B cell (primary cell): ENCODE measurements at regions not wholly inside any gene's neighbourhood (a gene's known extent, or its start where the extent isn't known, plus 50 kb on each side); places are given as distances from the start of the nearest gene placed in this dataset.

Experiments used
- ATAC-seq: fragments of 200-7000 bp; cut with Tn5 transposase; one replicate; pipeline ENCODE4 v1.10.0; 2021; ENCODE audit warnings: low read depth, mild to moderate bottlenecking, moderate number of reproducible peaks, moderate library complexity
- CTCF ChIA-PET: fragments of 350-600 bp; sonication (Branson Sonifier 250); formaldehyde crosslinking; loops from one replicate; lab custom pipeline; 2021; ENCODE audit warnings: antibody characterized with exemption, inconsistent platforms; lab: Charles Lee
- POLR2A ChIA-PET: fragments of 350-600 bp; sonication (Branson Sonifier 250); formaldehyde crosslinking; loops from one replicate; lab custom pipeline; 2021; ENCODE audit warnings: antibody characterized with exemption; lab: Charles Lee
- DNase-seq: peaks from one replicate; pipeline ENCODE4 v3.0.0; 2013
- H2AFZ ChIP-seq: 2 replicates; pipeline ENCODE4 v1.6.1; 2012; ENCODE audit warnings: mild to moderate bottlenecking, low read depth, low read length; ENCODE audit not compliant: insufficient read depth, poor library complexity, severe bottlenecking
- H3K27ac ChIP-seq, 2 donors: 1 replicate in 1 of 2; 2 replicates in 1 of 2; pipeline ENCODE4 v1.5.1; 2012 to 2013; ENCODE audit warnings: low read length in 2 of 2, mild to moderate bottlenecking in 2 of 2, moderate library complexity in 1 of 2
- H3K27me3 ChIP-seq, 4 experiments: fragments of 200-600 bp in 1 of 4; sonication (generic) in 1 of 4; replicated peaks in 1 of 4; 1 replicate in 2 of 4; 2 replicates in 2 of 4; pipeline versions ENCODE4 v1.6.1 to v1.7.0; 2013 to 2016; ENCODE audit warnings: low read length in 3 of 4, mild to moderate bottlenecking in 2 of 4, mixed read lengths in 1 of 4, moderate library complexity in 1 of 4; ENCODE audit not compliant: insufficient read depth in 4 of 4, control insufficient read depth in 3 of 4; ENCODE audit errors: control extremely low read depth in 1 of 4
- H3K36me3 ChIP-seq, 2 experiments: replicated peaks in 1 of 2; 1 replicate in 1 of 2; 2 replicates in 1 of 2; pipeline versions ENCODE4 v1.6.1 to v1.7.1; 2013; ENCODE audit warnings: low read length in 1 of 2; ENCODE audit not compliant: insufficient read depth in 2 of 2, control insufficient read depth in 1 of 2; ENCODE audit errors: control extremely low read depth in 1 of 2, extremely low read depth in 1 of 2
- H3K4me1 ChIP-seq, 2 donors: fragments of 200-600 bp in 1 of 2; sonication (generic) in 1 of 2; 1 replicate in 1 of 2; 2 replicates in 1 of 2; pipeline versions ENCODE4 v1.5.1 to v1.6.1; 2013 to 2017; ENCODE audit warnings: low read length in 2 of 2; ENCODE audit not compliant: control insufficient read depth in 2 of 2, insufficient read depth in 2 of 2
- H3K4me2 ChIP-seq: replicated peaks from 2 replicates; pipeline ENCODE3; 2012; ENCODE audit warnings: mild to moderate bottlenecking, low read depth, low read length; ENCODE audit not compliant: poor library complexity, severe bottlenecking
- H3K4me3 ChIP-seq, 5 experiments: fragments of 200-600 bp in 1 of 5; sonication (generic) in 1 of 5; 1 replicate in 3 of 5; 2 replicates in 2 of 5; pipeline versions ENCODE4 v1.5.1 to v1.7.0; 2011 to 2016; ENCODE audit warnings: low read length in 4 of 5, mild to moderate bottlenecking in 4 of 5, low read depth in 2 of 5, control low read depth in 1 of 5, moderate library complexity in 1 of 5; ENCODE audit not compliant: insufficient read depth in 1 of 5; ENCODE audit errors: control extremely low read depth in 1 of 5, extremely low read depth in 1 of 5
- H3K79me2 ChIP-seq: fragments of 200-600 bp; sonication (generic); one replicate; pipeline ENCODE4 v1.6.0; 2016; ENCODE audit warnings: low read length; ENCODE audit not compliant: control insufficient read depth, insufficient read depth
- H3K9ac ChIP-seq: fragments of 200-600 bp; sonication (generic); 2 replicates; pipeline ENCODE4 v1.6.1; 2017; ENCODE audit warnings: mild to moderate bottlenecking, low read length, moderate library complexity
- H3K9me3 ChIP-seq, 3 donors: one replicate each; pipeline versions ENCODE4 v1.6.1 to v1.7.1; 2013; ENCODE audit warnings: low read length in 2 of 3; ENCODE audit not compliant: control insufficient read depth in 2 of 3, insufficient read depth in 1 of 3; ENCODE audit errors: control extremely low read depth in 1 of 3
- H4K20me1 ChIP-seq: 2 replicates; pipeline ENCODE4 v1.6.0; 2012; ENCODE audit warnings: mild to moderate bottlenecking, low read length; ENCODE audit not compliant: insufficient read depth, control insufficient read depth, poor library complexity, severe bottlenecking
- H3K27ac Mint-ChIP-seq: one replicate; pipeline ENCODE4 v1.8.0; 2021; ENCODE audit warnings: mixed read lengths
- H3K27me3 Mint-ChIP-seq: one replicate; pipeline ENCODE4 v1.8.0; 2021; ENCODE audit warnings: mixed read lengths
- H3K4me1 Mint-ChIP-seq: one replicate; pipeline ENCODE4 v1.8.0; 2021; ENCODE audit warnings: mixed read lengths
- H3K4me3 Mint-ChIP-seq: one replicate; pipeline ENCODE4 v1.8.0; 2021; ENCODE audit warnings: mixed read lengths
- H3K9me3 Mint-ChIP-seq: one replicate; pipeline ENCODE4 v1.8.0; 2022; ENCODE audit warnings: mixed read lengths; ENCODE audit not compliant: insufficient read depth
- EZH2 ChIP-seq: IDR thresholded peaks from 2 replicates; pipeline ENCODE4 v1.6.1; 2012; ENCODE audit warnings: borderline replicate concordance, low read depth, mild to moderate bottlenecking, moderate library complexity, low read length; ENCODE audit not compliant: insufficient read depth, poor library complexity, severe bottlenecking
- WGBS: methylation state at CpG from one replicate; pipeline ENCODE4 v1.1.5; 2013; ENCODE audit warnings: missing lambda C conversion rate; ENCODE audit not compliant: insufficient coverage; 5-methylcytosine and 5-hydroxymethylcytosine counted together
- intact Hi-C: fragments of 100-400 bp; cut with micrococcal nuclease; formaldehyde crosslinking; loops from one replicate; pipeline ENCODE4 v1.10.0; 2022
- TF ChIP-seq, protein P1 (sequence below): fragments of 200-600 bp; IDR thresholded peaks from one replicate; pipeline ENCODE4 v1.8.0; 2022; ENCODE audit warnings: antibody characterized with exemption, mild to moderate bottlenecking

DNA sequence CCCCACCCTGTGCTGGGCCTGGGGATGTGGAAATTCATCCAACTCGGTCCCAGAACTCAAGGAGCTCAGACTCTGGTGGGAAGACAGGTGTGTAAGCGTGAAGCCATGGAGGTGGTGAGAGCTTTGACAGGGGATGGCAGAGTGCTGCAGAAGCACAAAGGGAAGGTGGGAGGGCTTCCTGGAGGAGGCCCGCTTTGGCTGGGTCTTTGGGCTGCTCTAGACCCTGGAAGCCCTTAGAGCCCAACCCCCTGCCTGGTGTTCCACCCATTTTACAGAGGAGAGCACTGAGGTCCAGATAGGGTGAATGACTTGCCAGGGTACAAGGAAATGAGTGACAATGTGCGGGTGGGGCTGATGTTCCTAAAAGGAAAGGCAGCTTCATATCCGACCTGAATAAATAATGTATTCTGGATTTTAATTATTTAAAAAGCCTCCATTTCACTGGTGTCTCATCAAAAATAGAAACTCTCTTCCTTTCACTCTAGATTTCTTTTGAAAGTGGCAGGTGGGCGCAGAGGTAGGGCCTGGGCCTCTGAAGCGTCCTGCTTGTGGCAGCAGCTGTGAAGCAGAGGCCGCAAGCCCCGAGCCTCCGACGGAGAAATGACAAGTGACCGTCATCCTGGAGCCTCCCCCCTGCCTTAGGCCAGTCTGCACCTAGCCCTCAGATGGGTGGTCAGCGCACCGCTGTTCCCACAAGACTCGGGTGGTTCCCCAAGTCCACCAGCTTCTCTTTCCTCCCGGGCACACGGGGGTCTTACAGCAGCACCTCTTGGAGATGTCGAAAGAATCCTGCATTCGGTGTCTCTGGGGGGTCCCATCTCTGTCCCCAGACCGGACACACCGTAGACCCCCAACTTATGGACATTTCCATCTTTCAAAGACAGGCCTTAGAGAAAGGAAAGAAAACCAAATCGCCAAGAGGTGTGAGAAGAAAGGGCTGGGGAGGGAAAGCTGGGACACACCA, 71.0 kb upstream of the TAF1B start:
- no peak for TF ChIP-seq EZH2
- TF ChIP-seq, protein P1, sequence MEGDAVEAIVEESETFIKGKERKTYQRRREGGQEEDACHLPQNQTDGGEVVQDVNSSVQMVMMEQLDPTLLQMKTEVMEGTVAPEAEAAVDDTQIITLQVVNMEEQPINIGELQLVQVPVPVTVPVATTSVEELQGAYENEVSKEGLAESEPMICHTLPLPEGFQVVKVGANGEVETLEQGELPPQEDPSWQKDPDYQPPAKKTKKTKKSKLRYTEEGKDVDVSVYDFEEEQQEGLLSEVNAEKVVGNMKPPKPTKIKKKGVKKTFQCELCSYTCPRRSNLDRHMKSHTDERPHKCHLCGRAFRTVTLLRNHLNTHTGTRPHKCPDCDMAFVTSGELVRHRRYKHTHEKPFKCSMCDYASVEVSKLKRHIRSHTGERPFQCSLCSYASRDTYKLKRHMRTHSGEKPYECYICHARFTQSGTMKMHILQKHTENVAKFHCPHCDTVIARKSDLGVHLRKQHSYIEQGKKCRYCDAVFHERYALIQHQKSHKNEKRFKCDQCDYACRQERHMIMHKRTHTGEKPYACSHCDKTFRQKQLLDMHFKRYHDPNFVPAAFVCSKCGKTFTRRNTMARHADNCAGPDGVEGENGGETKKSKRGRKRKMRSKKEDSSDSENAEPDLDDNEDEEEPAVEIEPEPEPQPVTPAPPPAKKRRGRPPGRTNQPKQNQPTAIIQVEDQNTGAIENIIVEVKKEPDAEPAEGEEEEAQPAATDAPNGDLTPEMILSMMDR, result no peak
- Mint-ChIP-seq H3K27me3 (peaks cover 17% of the 10 kb centered on the region), H3K4me1 (peaks cover 19% of the 10 kb centered on the region), H3K27ac (no peak overlapping the region), H3K9me3 (no peaks in the 10 kb centered on the region), H3K4me3 (no peak overlapping the region)
- no peaks in the 10 kb centered on the region for H3K36me3 ChIP-seq
- POLR2A ChIA-PET, result no interaction called here
- H3K4me2 ChIP-seq, result no peak overlapping the region
- no peak overlapping the region for H2AFZ ChIP-seq
- H4K20me1 ChIP-seq, result no peaks in the 10 kb centered on the region
- CTCF ChIA-PET, result interaction anchor here (0.7 to 2.1 kb wide), 3 partner anchors 10 to 373 kb away, joined by 3 to 6 read pairs (median 5); no protein-coding TSS in a partner anchor
- no peak overlapping the region for H3K4me3 ChIP-seq
- peaks cover 0 to 12% (median 4%) of the 10 kb centered on the region in 4 experiments for H3K27me3 ChIP-seq
- H3K9me3 ChIP-seq, result peaks cover 0 to 7% (median 0%) of the 10 kb centered on the region in 3 donors
- H3K27ac ChIP-seq, result no peak overlapping the region
- intact Hi-C loops, result no loop called here
- peaks cover 17 to 20% of the 10 kb centered on the region in 2 donors for H3K4me1 ChIP-seq
- H3K79me2 ChIP-seq, result no peaks in the 10 kb centered on the region
- no peak for DNase-seq
- H3K9ac ChIP-seq, result no peak overlapping the region
- WGBS, result 88% methylated on average over 17 of the region's 22 CpGs
- ATAC-seq, result no peak
